IMR-90 (cell line): ENCODE measurements at regions not wholly inside any gene's neighbourhood (a gene's known extent, or its start where the extent isn't known, plus 50 kb on each side); places are given as distances from the start of the nearest gene placed in this dataset.
A peak's percentile ranks its signal among the peaks of the same experiment; 100 is the strongest.

Source experiments
- ATAC-seq: fragments of 200-7000 bp; cut with Tn5 transposase; 2 replicates; pipeline ENCODE4 v1.9.1; 2020; ENCODE audit warnings: low read depth, mild to moderate bottlenecking, moderate library complexity
- BruUV-seq: library from RNA; stranded (reverse); fragments of 400-500 nt; replicated peaks from 2 replicates; lab custom pipeline; 2021; lab: Mats Ljungman, UMichigan
- CTCF ChIA-PET: fragments of 300-600 bp; formaldehyde crosslinking; extraction: SDS; loops from one replicate; lab custom pipeline; 2021; ENCODE audit warnings: antibody characterized with exemption; lab: Yijun Ruan, JAX
- POLR2A ChIA-PET: fragments of 300-600 bp; sonication (Branson Sonifier 250); formaldehyde crosslinking; loops from one replicate; lab custom pipeline; 2022; ENCODE audit warnings: antibody characterized with exemption; ENCODE audit not compliant: unreplicated experiment; lab: Charles Lee
- DNase-seq: peaks from one replicate; pipeline ENCODE4 v3.0.0; 2013
- H2AFZ ChIP-seq: replicated peaks from 2 replicates; pipeline ENCODE3; 2013; ENCODE audit warnings: low read length, mild to moderate bottlenecking; ENCODE audit not compliant: poor library complexity
- H2AK5ac ChIP-seq: 2 replicates; pipeline ENCODE4 v1.6.1; 2013; ENCODE audit warnings: low read depth, low read length, inconsistent platforms
- H2AK9ac ChIP-seq: replicated peaks from 2 replicates; pipeline ENCODE3; 2013; ENCODE audit warnings: mild to moderate bottlenecking, low read depth, low read length, moderate library complexity; ENCODE audit not compliant: poor library complexity
- H2BK120ac ChIP-seq: 2 replicates; pipeline ENCODE4 v1.6.1; 2013; ENCODE audit warnings: low read depth, low read length, inconsistent platforms
- H2BK15ac ChIP-seq: 3 replicates; pipeline ENCODE4 v1.6.1; 2013; ENCODE audit warnings: low read depth, low read length, inconsistent platforms
- H2BK20ac ChIP-seq: 2 replicates; pipeline ENCODE4 v1.6.1; 2013; ENCODE audit warnings: low read depth, mild to moderate bottlenecking, inconsistent platforms, low read length, moderate library complexity
- H2BK5ac ChIP-seq: 2 replicates; pipeline ENCODE4 v1.6.1; 2013; ENCODE audit warnings: mild to moderate bottlenecking, low read depth, low read length, inconsistent platforms; ENCODE audit not compliant: poor library complexity, severe bottlenecking
- H3K14ac ChIP-seq: replicated peaks from 2 replicates; pipeline ENCODE4 v1.6.1; 2013; ENCODE audit warnings: low read depth, low read length, inconsistent platforms
- H3K18ac ChIP-seq: 2 replicates; pipeline ENCODE4 v1.6.1; 2013; ENCODE audit warnings: low read depth, low read length, control low read depth
- H3K23ac ChIP-seq: 2 replicates; pipeline ENCODE4 v1.6.1; 2013; ENCODE audit warnings: low read depth, low read length, inconsistent platforms
- H3K27ac ChIP-seq: 2 replicates; pipeline ENCODE4 v1.5.1; 2013; ENCODE audit warnings: mild to moderate bottlenecking, control low read depth, low read length; ENCODE audit not compliant: insufficient read depth
- H3K27me3 ChIP-seq: 2 replicates; pipeline ENCODE4 v1.6.1; 2013; ENCODE audit warnings: low read length; ENCODE audit not compliant: control insufficient read depth, insufficient read depth
- H3K36me3 ChIP-seq: 2 replicates; pipeline ENCODE4 v1.6.1; 2013; ENCODE audit warnings: low read length, mixed read lengths; ENCODE audit not compliant: control insufficient read depth, insufficient read depth
- H3K4ac ChIP-seq: 2 replicates; pipeline ENCODE4 v1.6.1; 2013; ENCODE audit warnings: low read depth, low read length, inconsistent platforms
- H3K4me1 ChIP-seq: 2 replicates; pipeline ENCODE4 v1.6.1; 2013; ENCODE audit warnings: low read length, mixed read lengths; ENCODE audit not compliant: control insufficient read depth, insufficient read depth
- H3K4me2 ChIP-seq: 2 replicates; pipeline ENCODE4 v1.6.1; 2013; ENCODE audit warnings: low read depth, mild to moderate bottlenecking, control low read depth, low read length, moderate library complexity
- H3K4me3 ChIP-seq: 2 replicates; pipeline ENCODE4 v1.5.1; 2013; ENCODE audit warnings: low read depth, mild to moderate bottlenecking, control low read depth, low read length, moderate library complexity; ENCODE audit not compliant: insufficient read depth
- H3K56ac ChIP-seq: 2 replicates; pipeline ENCODE4 v1.6.1; 2013; ENCODE audit warnings: low read length, inconsistent platforms; ENCODE audit not compliant: insufficient read depth; ENCODE audit errors: extremely low read depth
- H3K79me1 ChIP-seq, 2 experiments: 2 replicates each; pipeline ENCODE4 v1.6.1; 2013; ENCODE audit warnings: low read length in 2 of 2, inconsistent platforms in 1 of 2, low read depth in 1 of 2
- H3K9ac ChIP-seq: 2 replicates; pipeline ENCODE4 v1.6.1; 2013; ENCODE audit warnings: low read depth, low read length, control low read depth
- H3K9me1 ChIP-seq: 2 replicates; pipeline ENCODE4 v1.6.1; 2013; ENCODE audit warnings: low read length, inconsistent platforms; ENCODE audit not compliant: insufficient read depth
- H3K9me3 ChIP-seq: 2 replicates; pipeline ENCODE4 v1.6.1; 2013; ENCODE audit warnings: low read length; ENCODE audit not compliant: control insufficient read depth, insufficient read depth
- H4K20me1 ChIP-seq: 2 replicates; pipeline ENCODE4 v1.6.1; 2013; ENCODE audit warnings: low read length, inconsistent platforms; ENCODE audit not compliant: insufficient read depth
- H4K5ac ChIP-seq: 2 replicates; pipeline ENCODE4 v1.6.1; 2013; ENCODE audit warnings: mild to moderate bottlenecking, low read depth, low read length, control low read depth
- H4K8ac ChIP-seq, 2 experiments: 2 replicates each; pipeline ENCODE4 v1.6.1; 2013; ENCODE audit warnings: low read depth in 2 of 2, low read length in 2 of 2, control low read depth in 1 of 2, inconsistent platforms in 1 of 2
- H4K91ac ChIP-seq: 2 replicates; pipeline ENCODE4 v1.6.1; 2013; ENCODE audit warnings: low read depth, low read length, inconsistent platforms; ENCODE audit not compliant: insufficient read depth
- BHLHE40 ChIP-seq: fragments of 150-350 bp; IDR thresholded peaks from 2 replicates; pipeline ENCODE4 v1.6.1; 2016; ENCODE audit warnings: mild to moderate bottlenecking, low read depth, low read length
- RFX5 ChIP-seq: IDR thresholded peaks from 2 replicates; pipeline ENCODE4 v1.8.0; 2012; ENCODE audit warnings: low read depth, mild to moderate bottlenecking, low read length, moderate library complexity
- WGBS, 2 experiments: methylation state at CpG; one replicate each; pipeline versions ENCODE4 v1.1.5 to v1.1.7; 2013; ENCODE audit warnings: missing lambda C conversion rate in 2 of 2; ENCODE audit not compliant: insufficient read length in 1 of 2; ENCODE audit errors: extremely low coverage in 2 of 2; 5-methylcytosine and 5-hydroxymethylcytosine counted together
- dilution Hi-C: fragments of 300-500 bp; cut with HindIII; formaldehyde crosslinking; loops from one replicate; pipeline ENCODE4 v1.14.3; 2018; ENCODE audit warnings: low sequenced_read_pairs; ENCODE audit not compliant: unreplicated experiment
- in situ Hi-C: fragments of 300-500 bp; cut with MboI; formaldehyde crosslinking; loops from 3 replicates; pipeline ENCODE4 v1.14.3; 2019; ENCODE audit warnings: low sequenced_read_pairs, inconsistent platforms, mixed read lengths
- intact Hi-C: fragments of 100-400 bp; cut with micrococcal nuclease; formaldehyde crosslinking; loops from 2 replicates; pipeline ENCODE4 v1.10.0; 2022

DNA sequence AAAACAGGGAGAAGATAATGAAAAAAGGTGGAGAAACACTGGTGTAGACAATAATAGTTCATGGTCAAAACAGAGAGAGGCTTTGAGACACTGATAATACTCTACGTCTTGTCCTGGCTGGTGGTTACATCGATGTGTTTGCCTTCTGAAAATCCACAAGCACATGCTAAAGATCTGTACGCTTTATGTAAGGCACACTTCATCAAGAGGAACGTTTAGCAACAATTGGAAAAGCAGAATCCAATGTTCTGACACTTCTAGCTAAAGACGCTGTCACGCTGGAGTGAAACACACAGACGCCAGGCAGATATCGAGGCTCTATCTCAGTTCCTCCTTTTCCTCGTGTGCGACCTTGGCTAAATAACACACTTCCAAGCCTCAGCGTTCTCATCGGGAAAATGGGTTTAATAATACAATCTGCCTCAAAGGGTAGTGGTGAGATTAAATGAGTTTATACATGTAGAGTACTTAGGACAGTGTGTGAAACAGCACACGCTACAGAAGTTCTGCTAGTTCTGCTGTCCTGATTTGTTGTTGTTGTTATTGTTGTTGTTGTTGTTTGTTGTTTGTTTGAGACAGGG, 386.1 kb downstream of the SETD4 start:
- H3K4me1 ChIP-seq: no peaks in the 10 kb centered on the region
- H4K20me1 ChIP-seq: no peaks in the 10 kb centered on the region
- no peak overlapping the region for H4K5ac ChIP-seq
- POLR2A ChIA-PET: no interaction called here
- no peak overlapping the region for H3K23ac ChIP-seq
- ATAC-seq: no peak
- H2BK20ac ChIP-seq: no peak overlapping the region
- H2AK5ac ChIP-seq: no peak overlapping the region
- H2BK15ac ChIP-seq: no peak overlapping the region
- intact Hi-C loops: no loop called here
- H2AK9ac ChIP-seq: no peak overlapping the region
- in situ Hi-C loops: no loop called here
- no TSS peak for BruUV-seq
- WGBS, 2 experiments: 40% methylated on average over 2 of the region's 13 CpGs; no CpG with 5 or more reads in 1 of the 2 experiments
- no peak for TF ChIP-seq RFX5
- no peak for TF ChIP-seq BHLHE40
- CTCF ChIA-PET: interaction anchor here (0.5 kb wide), 1 partner anchor 20 kb away, joined by 4 read pairs; no protein-coding TSS in a partner anchor
- no peak overlapping the region for H3K18ac ChIP-seq
- no peak for DNase-seq
- no peaks in the 10 kb centered on the region for H3K79me1 ChIP-seq
- no peaks in the 10 kb centered on the region for H3K36me3 ChIP-seq
- H3K27me3 ChIP-seq: no peaks in the 10 kb centered on the region
- H2BK5ac ChIP-seq: no peak overlapping the region
- dilution Hi-C loops: no loop called here
- no peak overlapping the region for H3K4me2 ChIP-seq
- H3K4ac ChIP-seq: no peak overlapping the region
- no peak overlapping the region for H3K9ac ChIP-seq
- no peak overlapping the region for H3K56ac ChIP-seq
- H3K9me3 ChIP-seq: no peaks in the 10 kb centered on the region
- no peak overlapping the region for H4K8ac ChIP-seq
- H3K4me3 ChIP-seq: no peak overlapping the region
- H3K9me1 ChIP-seq: no peaks in the 10 kb centered on the region; the same call in 1 of the 2 replicates
- H2AFZ ChIP-seq: peak overlapping the region; percentile 67
- H2BK120ac ChIP-seq: no peak overlapping the region
- no peak overlapping the region; the same call in 1 of the 2 replicates for H3K14ac ChIP-seq
- no peak overlapping the region for H3K27ac ChIP-seq
- H4K91ac ChIP-seq: no peak overlapping the region
